ENCODE measurements at regions not wholly inside any gene's neighbourhood (a gene's known extent, or its start where the extent isn't known, plus 50 kb on each side); places are given as distances from the start of the nearest gene placed in this dataset.

GRCh38 chr6:95285881-95286280, 291.5 kb upstream of the MANEA start:
- H3F3A ChIP-seq (replicated peaks; ENCODE audit: insufficient read depth) = no peaks in the 10 kb centered on the region
- CTCF ChIA-PET = no interaction called here
- H3K79me2 ChIP-seq (ENCODE audit: insufficient read depth) = no peaks in the 10 kb centered on the region
- H3K36me3 ChIP-seq (replicated peaks in 1 of 2; ENCODE audit: control insufficient read depth in 1 of 2, insufficient read depth in 2 of 2, low read length in 1 of 2) = peaks cover 0 to 3% of the 10 kb centered on the region in 2 experiments
- H3K9me3 ChIP-seq = no peaks in the 10 kb centered on the region
- no peak overlapping the region for H3K9ac ChIP-seq
- no peaks in the 10 kb centered on the region for H3K27me3 ChIP-seq (ENCODE audit: insufficient read depth)
- H3K4me1 ChIP-seq (ENCODE audit: control insufficient read depth in 1 of 2, insufficient read depth in 2 of 2, low read depth in 1 of 2, low read length in 1 of 2) = peaks cover 0 to 2% of the 10 kb centered on the region in 2 experiments; a peak in 2 of 4 replicates
- H3K9me2 ChIP-seq = no peaks in the 10 kb centered on the region
- DNase-seq = no peak
- no peaks in the 10 kb centered on the region for H4K20me1 ChIP-seq (ENCODE audit: insufficient read depth)
- no peak overlapping the region for H3K4me3 ChIP-seq (ENCODE audit: low read depth in 2 of 2, low read length in 1 of 2)
- no peak for TF ChIP-seq NRF1 (IDR thresholded peaks at IDR 0.05; ENCODE audit: low read depth, low read length)
- TF ChIP-seq, protein P1, sequence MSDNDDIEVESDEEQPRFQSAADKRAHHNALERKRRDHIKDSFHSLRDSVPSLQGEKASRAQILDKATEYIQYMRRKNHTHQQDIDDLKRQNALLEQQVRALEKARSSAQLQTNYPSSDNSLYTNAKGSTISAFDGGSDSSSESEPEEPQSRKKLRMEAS (IDR thresholded peaks at IDR 0.05; ENCODE audit: low read depth) = no peak
- TF ChIP-seq NFIC (IDR thresholded peaks at IDR 0.05; ENCODE audit: borderline replicate concordance) = no peak
- no peak for TF ChIP-seq POLR2AphosphoS5 (IDR thresholded peaks at IDR 0.05; ENCODE audit: low read depth, low read length)
- TF ChIP-seq USF2 (IDR thresholded peaks at IDR 0.05; ENCODE audit: borderline replicate concordance, low read depth, low read length) = no peak
- TF ChIP-seq RCOR1 (IDR thresholded peaks at IDR 0.05; ENCODE audit: low read length) = no peak
- no peak for TF ChIP-seq GABPA (IDR thresholded peaks at IDR 0.05; ENCODE audit: low read depth)
- no peak for TF ChIP-seq TEAD4 (IDR thresholded peaks at IDR 0.05; ENCODE audit: borderline replicate concordance, insufficient read depth)
- TF ChIP-seq FOXM1 (IDR thresholded peaks at IDR 0.05; ENCODE audit: low read depth) = no peak
- TF ChIP-seq MEF2A (IDR thresholded peaks at IDR 0.05; ENCODE audit: borderline replicate concordance, low read depth) = no peak
- TF ChIP-seq YY1 (IDR thresholded peaks at IDR 0.05; ENCODE audit: low read depth) = no peak
- no peak for TF ChIP-seq EZH2phosphoT487 (IDR thresholded peaks at IDR 0.05; ENCODE audit: borderline replicate concordance, low read depth)
- no peak for TF ChIP-seq MXI1 (IDR thresholded peaks at IDR 0.05; ENCODE audit: low read depth, low read length)
- no peak for TF ChIP-seq REST (IDR thresholded peaks at IDR 0.05; ENCODE audit: low read depth, low read length)
- no peak for TF ChIP-seq RAD21 (IDR thresholded peaks at IDR 0.05; ENCODE audit: low read length)
- WGBS (ENCODE audit: low lambda C conversion rate) = 19% methylated on average over 2 of the region's 2 CpGs
- H3K27ac ChIP-seq (ENCODE audit: low read depth in 2 of 2, low read length in 1 of 2) = no peak overlapping the region
- POLR2A ChIA-PET = no interaction called here
- no peak overlapping the region for H3K4me2 ChIP-seq
- H2AFZ ChIP-seq (ENCODE audit: low read depth) = no peak overlapping the region

DNA sequence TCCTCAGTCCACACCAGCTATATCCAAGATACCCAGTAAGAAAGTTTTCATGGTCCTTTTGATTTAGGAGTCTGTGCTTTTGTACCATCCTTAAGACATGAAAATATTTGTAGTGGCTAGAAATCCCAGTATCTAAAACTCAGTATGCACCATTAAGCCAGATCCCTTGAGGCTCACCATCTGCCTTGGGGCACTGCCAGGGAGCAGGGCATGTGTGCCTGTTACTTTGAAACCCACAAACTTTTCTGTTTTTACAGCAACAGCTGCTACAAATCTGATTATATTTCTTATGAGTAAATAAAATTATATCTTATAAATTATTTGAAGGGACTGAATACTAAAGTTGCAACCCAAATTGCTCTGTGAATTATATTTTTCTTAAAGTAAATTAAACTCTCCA, 290.5 kb upstream of the MANEA start:
- no peak overlapping the region for H3K4me2 ChIP-seq
- H3K36me3 ChIP-seq (replicated peaks in 1 of 2; ENCODE audit: control insufficient read depth in 1 of 2, insufficient read depth in 2 of 2, low read length in 1 of 2) = peaks cover 0 to 3% of the 10 kb centered on the region in 2 experiments
- no peak for DNase-seq
- peaks cover 0 to 2% of the 10 kb centered on the region in 2 experiments; a peak in 2 of 4 replicates for H3K4me1 ChIP-seq (ENCODE audit: control insufficient read depth in 1 of 2, insufficient read depth in 2 of 2, low read depth in 1 of 2, low read length in 1 of 2)
- H3F3A ChIP-seq (replicated peaks; ENCODE audit: insufficient read depth) = no peaks in the 10 kb centered on the region
- H3K9me2 ChIP-seq = no peaks in the 10 kb centered on the region
- H3K27me3 ChIP-seq (ENCODE audit: insufficient read depth) = no peaks in the 10 kb centered on the region
- H3K9ac ChIP-seq = no peak overlapping the region
- no peaks in the 10 kb centered on the region for H3K9me3 ChIP-seq
- no peak overlapping the region for H3K4me3 ChIP-seq (ENCODE audit: low read depth in 2 of 2, low read length in 1 of 2)
- H2AFZ ChIP-seq (ENCODE audit: low read depth) = no peak overlapping the region
- CTCF ChIA-PET = no interaction called here
- POLR2A ChIA-PET = no interaction called here
- no peaks in the 10 kb centered on the region for H4K20me1 ChIP-seq (ENCODE audit: insufficient read depth)
- H3K79me2 ChIP-seq (ENCODE audit: insufficient read depth) = no peaks in the 10 kb centered on the region
- no peak overlapping the region; a peak in 1 of 4 replicates for H3K27ac ChIP-seq (ENCODE audit: low read depth in 2 of 2, low read length in 1 of 2)
- TF ChIP-seq RXRA (IDR thresholded peaks at IDR 0.05; ENCODE audit: borderline replicate concordance, low read depth) = no peak
- no peak for TF ChIP-seq NFIC (IDR thresholded peaks at IDR 0.05; ENCODE audit: borderline replicate concordance)
- TF ChIP-seq POLR2AphosphoS5 (IDR thresholded peaks at IDR 0.05; ENCODE audit: low read depth, low read length) = no peak
- no peak for TF ChIP-seq TAF1 (IDR thresholded peaks at IDR 0.05; ENCODE audit: borderline replicate concordance, low read depth, low read length)
- no peak for TF ChIP-seq REST (IDR thresholded peaks at IDR 0.05; ENCODE audit: low read depth, low read length)
- TF ChIP-seq RCOR1 (IDR thresholded peaks at IDR 0.05; ENCODE audit: low read length) = no peak
- TF ChIP-seq, protein P2, sequence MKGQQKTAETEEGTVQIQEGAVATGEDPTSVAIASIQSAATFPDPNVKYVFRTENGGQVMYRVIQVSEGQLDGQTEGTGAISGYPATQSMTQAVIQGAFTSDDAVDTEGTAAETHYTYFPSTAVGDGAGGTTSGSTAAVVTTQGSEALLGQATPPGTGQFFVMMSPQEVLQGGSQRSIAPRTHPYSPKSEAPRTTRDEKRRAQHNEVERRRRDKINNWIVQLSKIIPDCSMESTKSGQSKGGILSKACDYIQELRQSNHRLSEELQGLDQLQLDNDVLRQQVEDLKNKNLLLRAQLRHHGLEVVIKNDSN (IDR thresholded peaks at IDR 0.05; ENCODE audit: borderline replicate concordance, low read depth) = no peak
- no peak for TF ChIP-seq GATA2 (CRISPR knock-in tag; IDR thresholded peaks at IDR 0.05)
- TF ChIP-seq FOSL2 (IDR thresholded peaks at IDR 0.05; ENCODE audit: borderline replicate concordance, low read depth) = no peak
